Activated CD8-positive, alpha-beta T cell treated with anti-CD3 and anti-CD28 coated beads for 36 hours (primary cell): ENCODE measurements at regions not wholly inside any gene's neighbourhood (a gene's known extent, or its start where the extent isn't known, plus 50 kb on each side); places are given as distances from the start of the nearest gene placed in this dataset.

Source experiments
- ATAC-seq: fragments of 200-7000 bp; cut with Tn5 transposase; one replicate; pipeline ENCODE4 v1.10.0; 2021; ENCODE audit warnings: mild to moderate bottlenecking, moderate library complexity
- CTCF ChIA-PET: fragments of 350-600 bp; sonication (Branson Sonifier 250); formaldehyde crosslinking; loops from one replicate; lab custom pipeline; 2021; ENCODE audit warnings: antibody characterized with exemption; lab: Charles Lee
- POLR2A ChIA-PET: fragments of 350-600 bp; sonication (Branson Sonifier 250); formaldehyde crosslinking; loops from one replicate; lab custom pipeline; 2021; ENCODE audit warnings: antibody characterized with exemption; lab: Charles Lee
- DNase-seq: peaks from one replicate; pipeline ENCODE4 v3.0.0-alpha.2; 2020
- H3K27ac Mint-ChIP-seq: one replicate; pipeline ENCODE4 v1.8.0; 2021; ENCODE audit warnings: mild to moderate bottlenecking, mixed read lengths
- H3K27me3 Mint-ChIP-seq: one replicate; pipeline ENCODE4 v1.8.0; 2021; ENCODE audit warnings: mixed read lengths
- H3K36me3 Mint-ChIP-seq: one replicate; pipeline ENCODE4 v1.8.0; 2021; ENCODE audit warnings: low read depth, mixed read lengths
- H3K4me1 Mint-ChIP-seq: one replicate; pipeline ENCODE4 v1.8.0; 2021; ENCODE audit warnings: low read depth, mixed read lengths
- H3K4me3 Mint-ChIP-seq: one replicate; pipeline ENCODE4 v1.8.0; 2021; ENCODE audit warnings: mild to moderate bottlenecking, moderate library complexity, mixed read lengths
- H3K9me3 Mint-ChIP-seq: one replicate; pipeline ENCODE4 v1.8.0; 2021; ENCODE audit warnings: mixed read lengths
- CTCF ChIP-seq: fragments of 200-600 bp; IDR thresholded peaks from one replicate; pipeline ENCODE4 v1.8.0; 2022; ENCODE audit warnings: antibody characterized with exemption, mild to moderate bottlenecking
- intact Hi-C: fragments of 100-400 bp; cut with micrococcal nuclease; formaldehyde crosslinking; loops from one replicate; pipeline ENCODE4 v1.10.0; 2022

- intact Hi-C loops: no loop called here
- Mint-ChIP-seq H3K9me3 (peaks cover 7% of the 10 kb centered on the region), H3K27ac (no peak overlapping the region), H3K27me3 (no peaks in the 10 kb centered on the region), H3K4me3 (no peak overlapping the region), H3K4me1 (no peaks in the 10 kb centered on the region), H3K36me3 (no peaks in the 10 kb centered on the region)
- TF ChIP-seq CTCF: no peak
- no peak for DNase-seq
- ChIA-PET POLR2A (no interaction called here), CTCF (no interaction called here)
- ATAC-seq: no peak
These were observed 54.9 kb upstream of the CNKSR2 start for GRCh38 chrX:21319323-21319722.
